HEK293T (cell line): ENCODE measurements at regions not wholly inside any gene's neighbourhood (a gene's known extent, or its start where the extent isn't known, plus 50 kb on each side); places are given as distances from the start of the nearest gene placed in this dataset.

Source experiments
- FOXA1 ChIP-seq: fragments of 450-650 bp; IDR thresholded peaks from 2 replicates; pipeline ENCODE4 v1.6.1; 2016; ENCODE audit warnings: mild to moderate bottlenecking
- PKNOX1 ChIP-seq: fragments of 450-650 bp; IDR thresholded peaks from 2 replicates; pipeline ENCODE4 v1.6.1; 2016

GRCh38 chr13:107091428-107091827 is 523.5 kb upstream of the ARGLU1 start:
- TF ChIP-seq FOXA1 (no peak), PKNOX1 (no peak)
